ENCODE measurements at regions not wholly inside any gene's neighbourhood (a gene's known extent, or its start where the extent isn't known, plus 50 kb on each side); places are given as distances from the start of the nearest gene placed in this dataset.

GRCh38 chr5:104247260-104247659 lies 684.7 kb upstream of the NUDT12 start:
- no peak for DNase-seq (ENCODE audit: low spot score)

DNA sequence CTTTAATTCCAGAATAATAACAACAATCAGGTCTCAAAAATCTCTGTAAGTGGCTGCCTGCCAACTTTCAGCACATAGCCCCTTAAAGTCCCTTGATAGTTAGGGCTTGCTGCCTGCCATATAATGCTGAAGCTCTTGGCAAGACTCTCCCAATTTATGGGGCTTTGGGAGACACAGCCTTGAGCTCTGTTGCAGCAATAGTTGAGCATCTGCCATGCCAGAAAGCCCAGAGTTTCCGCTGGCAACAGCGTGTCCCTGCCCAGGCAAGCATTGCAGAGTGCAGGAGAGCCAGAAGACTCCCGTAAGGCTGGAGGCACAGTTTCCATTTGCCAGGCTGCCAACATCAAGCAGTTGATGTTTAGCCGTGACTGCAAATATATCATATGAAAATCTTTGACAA lies 678.5 kb upstream of the NUDT12 start:
- peak; percentile 41 for DNase-seq (ENCODE audit: low spot score)

GRCh38 chr5:104237586-104237985 lies 675.0 kb upstream of the NUDT12 start:
- DNase-seq (ENCODE audit: low spot score): no peak

DNA sequence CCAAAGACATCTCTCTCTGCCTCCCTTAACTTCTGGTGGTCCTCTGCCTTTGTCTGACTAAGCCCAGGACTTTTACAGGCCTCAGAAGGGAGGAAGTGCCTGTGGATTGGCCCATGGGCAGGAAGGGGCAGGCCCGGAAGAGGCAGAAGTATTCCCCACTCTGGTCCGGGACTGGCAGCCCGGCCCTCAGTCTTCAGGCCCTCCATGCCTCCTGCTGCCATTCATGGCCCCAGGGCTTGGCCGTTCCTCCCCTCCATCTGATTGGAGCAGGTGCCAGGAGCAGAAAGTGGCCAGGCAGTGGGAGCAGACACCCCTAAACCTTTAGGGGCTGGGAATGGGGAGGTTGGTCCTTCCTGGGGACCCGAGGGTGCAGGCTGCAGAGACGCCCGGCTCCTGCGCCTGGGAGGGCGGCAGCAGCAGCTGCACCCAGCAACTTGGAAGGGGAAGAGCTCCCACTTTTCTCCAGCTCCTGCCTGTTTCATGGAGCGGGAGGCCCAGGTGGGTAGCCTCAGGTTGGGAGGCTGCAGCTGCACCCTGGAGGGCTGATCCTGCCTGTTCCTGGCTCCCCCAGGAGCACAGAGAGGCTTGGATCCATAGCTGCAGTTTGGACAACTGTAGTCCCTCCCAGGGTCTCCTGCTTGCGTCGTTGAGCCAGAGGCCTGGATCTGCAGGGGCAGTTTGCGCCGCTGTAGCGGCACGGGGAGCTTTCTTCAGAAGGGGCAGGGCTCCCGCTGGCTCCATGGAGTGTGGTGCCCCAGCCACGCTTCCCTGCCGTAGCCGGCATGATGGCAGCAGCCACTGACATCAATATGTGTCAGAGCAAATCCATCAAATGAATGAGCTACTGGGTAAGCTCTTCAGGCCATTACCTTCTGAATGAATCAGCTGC lies 661.5 kb upstream of the NUDT12 start:
- no peak for DNase-seq (ENCODE audit: low spot score)

GRCh38 chr5:104218200-104218599 lies 655.6 kb upstream of the NUDT12 start:
- DNase-seq (ENCODE audit: low spot score): no peak

DNA sequence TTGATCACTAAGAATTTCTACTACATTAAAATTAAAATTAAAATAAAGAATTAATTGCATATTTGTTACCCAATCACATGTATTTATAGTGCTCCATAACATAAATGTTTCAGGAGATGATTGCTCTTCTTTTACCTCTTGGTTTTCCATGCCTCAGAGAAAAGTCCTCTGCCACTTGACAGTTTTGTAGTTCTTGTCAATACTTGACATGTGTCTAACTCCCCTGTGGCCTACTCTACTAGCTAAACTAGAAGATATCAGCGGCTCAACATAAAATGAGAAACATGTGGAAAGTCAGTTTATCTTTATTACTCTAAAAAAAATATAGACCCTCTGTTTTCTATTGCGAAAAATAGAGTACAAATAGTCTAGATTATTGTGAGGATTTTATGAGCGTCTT lies 650.6 kb upstream of the NUDT12 start:
- no peak for DNase-seq (ENCODE audit: low spot score)

GRCh38 chr5:104199771-104200170 lies 637.2 kb upstream of the NUDT12 start:
- no peak for DNase-seq (ENCODE audit: low spot score)

DNA sequence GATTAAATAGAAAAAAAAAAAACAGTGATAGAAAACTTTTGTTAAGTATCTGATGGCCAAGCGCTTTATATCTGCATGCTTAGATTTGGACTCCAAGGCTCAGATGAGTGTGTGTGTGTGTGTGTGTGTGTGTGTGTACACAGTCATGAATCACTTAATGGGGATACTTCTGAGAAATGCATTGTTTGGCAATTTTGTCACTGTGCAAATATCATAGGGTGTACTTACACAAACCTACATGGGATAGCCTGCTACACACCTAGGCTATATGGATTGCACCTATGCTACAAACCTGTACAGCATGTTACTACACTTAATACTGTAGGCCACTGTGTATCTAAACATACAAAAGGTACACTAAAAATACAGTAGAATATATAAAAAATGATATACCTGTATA lies 635.6 kb upstream of the NUDT12 start:
- no peak for DNase-seq (ENCODE audit: low spot score)

GRCh38 chr5:104189909-104190308 lies 627.3 kb upstream of the NUDT12 start:
- DNase-seq (ENCODE audit: low spot score): no peak

DNA sequence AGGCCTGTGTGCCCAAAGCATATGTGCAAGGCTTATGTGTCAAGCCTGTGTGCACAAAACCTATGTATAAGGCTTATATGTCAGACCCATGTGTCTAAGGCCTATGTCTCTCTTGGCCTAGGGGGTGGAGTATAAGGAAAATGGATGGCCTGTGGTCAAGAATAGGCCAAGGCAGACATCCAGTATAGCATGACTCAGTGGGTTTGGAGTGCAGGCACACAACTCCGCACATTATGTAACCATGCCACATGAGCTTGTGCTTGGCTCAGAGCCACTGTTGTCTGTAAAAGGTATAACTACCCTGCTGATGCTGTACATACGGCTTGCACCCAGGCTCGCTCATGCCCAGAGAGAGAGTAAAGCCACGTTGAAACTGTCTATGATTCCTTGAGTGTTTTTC lies 626.4 kb upstream of the NUDT12 start:
- no peak for DNase-seq (ENCODE audit: low spot score)

- no peak for DNase-seq (ENCODE audit: low spot score)
These were observed 625.1 kb upstream of the NUDT12 start for GRCh38 chr5:104187656-104188055.

DNA sequence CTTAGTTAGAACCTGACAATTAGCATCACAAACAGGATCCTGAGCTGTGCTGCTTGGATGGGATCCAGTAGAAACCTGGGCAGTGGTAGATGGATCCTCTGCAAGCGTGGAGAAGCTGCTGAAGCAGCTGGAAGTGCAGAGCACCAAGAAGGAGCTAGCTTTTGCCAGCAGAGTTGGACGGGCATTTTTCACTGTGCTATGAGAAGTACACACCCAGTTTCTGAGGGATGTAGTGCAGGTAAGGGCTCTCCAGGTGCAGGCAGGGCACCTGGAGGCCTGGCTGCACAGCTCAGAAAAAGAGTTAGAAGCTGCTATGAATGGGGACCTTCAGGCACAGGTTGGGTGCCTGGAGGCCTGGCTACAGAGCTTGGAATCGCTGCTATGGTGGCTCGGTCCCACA lies 623.9 kb upstream of the NUDT12 start:
- no peak for DNase-seq (ENCODE audit: low spot score)

DNA sequence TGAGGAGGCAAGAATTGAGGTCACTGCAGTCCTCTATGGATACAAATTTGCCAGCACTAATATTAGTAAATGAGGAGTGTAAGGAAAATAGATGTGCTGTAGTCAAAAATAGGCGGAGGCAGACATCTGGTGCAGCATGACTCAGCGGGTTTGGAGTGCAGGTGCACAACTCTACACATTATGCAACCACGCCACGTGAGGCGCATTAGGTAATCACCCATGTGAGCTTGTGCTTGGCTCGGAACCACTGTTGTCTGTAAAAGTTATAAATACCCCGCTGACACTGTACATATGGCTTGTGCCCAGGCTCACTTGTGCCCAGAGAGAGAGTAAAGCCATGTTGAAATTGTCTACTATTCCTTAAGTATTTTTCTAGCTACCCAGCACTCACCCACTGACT lies 623.5 kb upstream of the NUDT12 start:
- no peak for DNase-seq (ENCODE audit: low spot score)

GRCh38 chr5:104184264-104184663 lies 621.7 kb upstream of the NUDT12 start:
- DNase-seq (ENCODE audit: low spot score): no peak

GRCh38 chr5:104178829-104179456 lies 616.4 kb upstream of the NUDT12 start:
- no peak for DNase-seq (ENCODE audit: low spot score)

- DNase-seq (ENCODE audit: low spot score): no peak
These were observed 615.5 kb upstream of the NUDT12 start for GRCh38 chr5:104178066-104178465.

DNA sequence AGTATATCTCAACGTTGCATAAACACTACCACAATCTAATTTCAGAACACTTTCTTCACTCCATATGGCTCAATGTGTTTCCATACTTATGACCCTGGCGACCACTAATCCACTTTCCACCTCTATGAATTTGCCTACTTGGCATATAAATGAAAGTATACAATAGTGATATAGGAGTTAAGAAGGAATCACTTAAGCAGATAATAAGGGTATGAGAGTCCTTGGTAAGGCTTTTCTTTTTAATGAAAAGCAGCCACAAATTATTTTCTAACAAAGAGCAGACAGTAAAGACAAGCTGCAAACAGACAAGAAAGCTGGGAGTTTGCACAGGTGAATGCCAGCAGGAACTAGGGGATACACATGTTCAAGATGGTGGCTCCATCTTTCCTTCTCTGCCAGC lies 615.1 kb upstream of the NUDT12 start:
- DNase-seq (ENCODE audit: low spot score): no peak

DNA sequence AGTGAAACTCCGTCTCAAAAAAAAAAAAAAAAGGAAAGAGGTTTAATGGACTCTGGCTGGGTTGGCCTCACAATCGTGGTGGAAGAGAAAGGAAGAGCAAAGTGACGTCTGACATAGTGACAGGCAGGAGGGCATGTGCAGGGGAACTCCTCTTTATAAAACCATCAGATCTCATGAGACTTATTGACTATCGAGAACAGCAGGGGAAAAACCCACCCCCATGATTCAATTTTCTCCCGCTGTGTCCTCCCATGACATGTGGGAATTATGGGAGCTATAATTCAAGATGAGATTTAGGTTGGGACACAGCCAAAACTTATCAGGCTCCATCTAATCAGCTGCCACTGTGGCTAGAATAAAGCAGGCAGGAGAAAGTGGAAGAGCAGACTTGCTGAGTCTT lies 610.4 kb upstream of the NUDT12 start:
- DNase-seq (ENCODE audit: low spot score): no peak

DNA sequence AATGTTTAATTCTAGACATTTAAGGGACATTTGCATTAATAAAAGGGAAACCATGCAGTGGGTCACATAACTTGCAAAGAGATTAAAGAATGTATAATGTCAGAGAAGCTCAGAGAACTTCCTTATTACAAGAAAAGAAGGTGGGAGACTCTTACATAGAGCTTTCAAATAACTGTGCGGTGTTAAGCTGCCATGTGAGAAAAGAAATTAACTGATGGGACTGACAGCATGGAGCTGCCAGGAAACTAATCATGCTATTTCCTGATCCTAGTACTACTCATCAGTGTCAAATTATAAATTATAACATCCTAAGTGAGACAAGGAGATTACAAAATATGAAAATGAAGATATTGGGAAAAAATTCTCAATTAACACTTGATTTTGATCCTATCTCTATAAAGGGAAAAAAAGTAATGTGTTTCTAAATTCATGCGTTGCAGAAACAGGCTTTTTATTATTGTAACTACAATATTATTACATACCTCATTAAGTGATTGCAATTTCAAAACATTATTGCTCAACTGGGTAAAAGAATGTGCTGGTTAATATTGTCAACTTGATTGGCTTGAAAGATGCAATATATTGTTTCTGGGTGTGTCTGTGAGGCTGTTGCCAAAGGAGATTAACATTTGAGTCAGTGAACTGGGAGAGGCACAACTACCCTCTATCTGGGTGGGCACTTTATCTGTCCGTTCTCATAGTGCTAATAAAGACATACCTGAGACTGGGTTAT lies 609.5 kb upstream of the NUDT12 start:
- DNase-seq (ENCODE audit: low spot score): no peak

DNA sequence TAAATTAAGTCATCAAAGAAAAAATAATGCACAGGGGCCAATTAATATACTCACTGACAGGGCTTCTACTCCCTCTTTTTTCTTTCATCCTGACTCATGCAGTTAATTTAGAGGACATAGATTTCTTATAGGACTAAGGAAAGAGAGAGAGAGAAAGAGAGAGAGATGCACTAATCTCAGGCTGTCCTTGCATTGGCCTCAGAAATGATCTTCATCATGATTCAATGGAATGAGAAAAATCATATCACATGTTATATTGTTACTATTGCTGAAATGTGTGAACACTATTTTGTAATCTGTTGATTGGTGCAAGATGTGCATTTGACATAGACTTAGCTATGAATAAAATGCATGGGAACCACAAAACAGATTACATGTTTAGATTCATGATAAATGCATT lies 608.3 kb upstream of the NUDT12 start:
- DNase-seq (ENCODE audit: low spot score): no peak

- no peak for DNase-seq (ENCODE audit: low spot score)
These were observed 584.1 kb upstream of the NUDT12 start for GRCh38 chr5:104146652-104147051.

DNA sequence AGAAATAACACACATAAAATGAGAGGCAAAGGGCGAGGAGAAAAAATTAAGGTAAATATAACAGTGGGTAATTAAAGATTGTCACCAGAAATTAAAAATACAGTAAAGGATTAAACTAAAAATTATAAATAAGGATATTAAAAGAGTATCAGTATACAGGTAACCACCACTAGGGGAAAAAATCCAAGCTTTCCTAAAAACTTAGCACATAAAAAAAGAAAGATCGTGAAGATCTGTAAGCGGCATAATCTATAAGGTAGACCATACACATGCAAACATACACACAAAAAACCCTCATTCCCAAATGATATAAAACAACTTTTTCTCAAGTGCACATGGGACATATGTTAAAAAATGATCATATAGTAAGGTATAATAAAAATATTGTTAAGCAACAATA lies 577.3 kb upstream of the NUDT12 start:
- DNase-seq (ENCODE audit: low spot score): no peak

DNA sequence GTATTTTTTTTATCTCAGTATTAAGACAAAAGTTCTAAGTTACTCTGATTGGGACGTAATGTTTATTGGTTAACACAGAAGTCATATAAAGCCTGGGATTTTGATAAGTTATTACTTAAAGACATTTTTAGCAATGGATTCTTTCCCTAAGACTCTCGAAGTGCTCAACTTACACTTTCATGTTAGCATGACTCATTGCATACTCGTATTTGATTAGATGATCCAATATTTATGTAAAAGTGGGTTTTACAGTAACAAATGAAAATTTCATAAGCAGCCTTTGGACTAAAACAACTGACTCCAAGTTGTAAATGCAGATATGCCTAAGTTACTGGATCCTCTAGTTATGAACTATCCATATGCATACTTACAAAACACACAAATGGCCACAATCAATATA lies 567.7 kb upstream of the NUDT12 start:
- no peak for DNase-seq (ENCODE audit: low spot score)
